GM19455 (cell line): ENCODE measurements at regions not wholly inside any gene's neighbourhood (a gene's known extent, or its start where the extent isn't known, plus 50 kb on each side); places are given as distances from the start of the nearest gene placed in this dataset.

Experiments used
- ATAC-seq: cut with Tn5 transposase; IDR thresholded peaks from one replicate; pipeline ENCODE4 v1.9.1; 2021; ENCODE audit not compliant: unreplicated experiment

DNA sequence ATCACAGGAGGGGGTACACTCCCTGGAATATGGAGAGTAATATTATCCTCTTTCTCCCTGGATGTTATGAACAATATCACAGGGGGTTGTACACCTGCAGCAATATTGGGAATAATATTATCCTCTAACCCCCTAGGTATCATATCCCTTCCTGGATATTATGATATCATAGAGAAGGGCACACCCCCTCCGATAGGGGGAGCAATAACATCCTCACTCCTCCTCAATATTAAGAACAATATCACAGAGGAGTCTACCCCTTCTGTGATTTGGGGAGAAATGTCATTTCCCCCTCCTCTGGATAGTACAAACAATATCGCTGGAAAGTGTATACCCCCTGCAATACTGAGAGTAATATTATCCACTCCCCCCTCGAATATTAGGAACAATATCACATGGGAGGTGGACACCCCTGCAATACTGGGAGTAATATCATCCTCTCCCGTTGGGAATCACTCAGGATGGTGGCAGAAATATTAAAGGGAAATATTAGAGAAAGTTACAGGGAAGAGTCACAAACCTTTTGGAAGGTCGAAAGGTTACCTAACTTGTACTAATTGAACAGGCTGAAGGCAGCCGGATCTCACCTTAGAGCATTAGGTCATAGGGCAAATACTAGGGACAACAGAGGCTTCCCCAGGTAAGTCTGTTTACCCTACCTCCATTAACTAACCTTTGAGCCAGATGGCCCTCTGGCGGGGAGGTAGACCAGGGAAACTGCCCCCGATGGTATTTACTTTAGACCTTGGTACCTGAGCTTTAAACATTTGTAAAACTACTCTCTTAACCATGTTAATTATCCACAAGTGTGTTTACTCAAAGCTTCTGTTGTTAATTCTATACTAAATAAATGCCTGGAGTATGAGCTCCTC lies 57.5 kb upstream of the FREM1 start:
- ATAC-seq, result no peak

DNA sequence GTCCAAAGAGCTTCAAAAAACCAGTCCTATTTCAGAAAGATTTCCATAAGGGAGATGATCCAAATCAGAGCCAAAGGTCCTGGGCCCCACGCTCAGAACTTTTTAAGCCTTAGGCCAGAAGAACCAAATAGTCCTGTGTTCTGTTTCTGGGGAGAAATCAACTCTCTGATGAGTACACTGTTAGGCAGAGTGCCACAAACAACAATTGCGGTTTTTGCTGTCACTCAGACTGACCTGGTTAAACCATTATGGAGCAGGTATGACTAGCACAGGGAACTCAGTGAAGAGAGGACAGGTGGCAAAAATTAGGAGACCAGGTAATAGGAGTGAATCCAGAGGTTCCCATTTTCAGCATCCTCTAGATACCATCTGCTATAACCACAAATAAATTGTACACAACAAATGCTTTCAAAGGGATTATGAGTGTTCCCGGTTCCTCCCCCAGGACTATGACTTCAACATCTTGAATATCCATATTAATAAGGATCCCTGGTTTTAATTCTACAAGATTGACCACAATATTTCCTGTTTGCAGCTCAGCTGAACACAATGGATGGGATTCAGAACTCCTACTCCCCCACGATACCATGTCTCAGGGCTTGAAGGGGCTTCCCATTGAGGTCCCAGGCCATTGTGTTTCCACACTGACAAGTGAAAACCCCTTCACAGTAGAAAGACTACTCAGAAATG lies 52.1 kb upstream of the FREM1 start:
- no peak for ATAC-seq

DNA sequence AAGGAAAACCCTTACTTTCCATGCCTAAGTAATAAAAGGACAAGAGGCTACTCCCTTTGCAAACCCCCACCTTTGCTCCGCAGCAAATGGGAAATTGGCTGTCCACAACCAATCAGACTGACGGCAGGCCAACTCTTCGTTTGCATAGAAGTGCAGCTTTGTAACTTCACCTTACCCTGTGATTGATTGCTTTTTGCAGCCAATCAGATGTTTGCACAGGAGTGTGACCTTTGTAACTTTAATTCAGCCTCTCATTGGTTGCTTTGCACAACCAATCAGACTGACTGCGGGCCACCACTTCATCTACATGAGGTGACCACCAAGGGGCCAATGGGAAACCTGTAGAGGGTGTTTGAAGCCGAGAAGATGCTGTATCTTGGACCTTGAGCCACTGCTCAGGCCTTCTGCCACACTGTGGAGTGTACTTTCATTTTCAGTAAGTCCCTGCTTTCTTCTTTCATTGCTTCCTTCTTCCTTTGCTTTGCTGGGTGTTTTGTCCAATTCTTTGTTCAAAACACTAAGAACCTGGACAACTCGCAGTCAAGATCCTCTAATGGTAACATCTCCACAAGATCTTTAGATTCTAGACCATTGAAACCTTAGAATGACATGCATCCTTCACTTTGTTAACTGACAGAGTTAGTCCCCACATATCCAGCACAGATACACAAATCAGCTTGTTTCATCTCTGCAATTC lies 51.3 kb upstream of the FREM1 start:
- ATAC-seq, result no peak

GRCh38 chr9:14960881-14961280 lies 50.7 kb upstream of the FREM1 start:
- ATAC-seq, result no peak
